Keratinocyte (primary cell): ENCODE measurements at regions not wholly inside any gene's neighbourhood (a gene's known extent, or its start where the extent isn't known, plus 50 kb on each side); places are given as distances from the start of the nearest gene placed in this dataset.

ENCODE experiments used
- CTCF ChIP-seq, 3 experiments: IDR thresholded peaks in 1 of 3; conservative IDR thresholded peaks in 1 of 3; optimal IDR thresholded peaks in 1 of 3; 2 replicates in 2 of 3; 3 replicates in 1 of 3; pipeline versions ENCODE3 to v1.5.1; 2011; ENCODE audit warnings: low read length in 3 of 3, mild to moderate bottlenecking in 3 of 3, moderate library complexity in 2 of 3, control low read depth in 1 of 3, inconsistent platforms in 1 of 3; ENCODE audit not compliant: insufficient read depth in 2 of 3; ENCODE audit errors: extremely low read depth in 1 of 3
- EZH2 ChIP-seq: IDR thresholded peaks from one replicate; pipeline ENCODE4 v1.6.1; 2012; ENCODE audit warnings: inconsistent platforms, mild to moderate bottlenecking, low read length, moderate library complexity

GRCh38 chr16:9151597-9151996, 60.2 kb downstream of the HAPSTR1 start:
- TF ChIP-seq CTCF (optimal IDR thresholded peaks at IDR 0.05 in 1 of 3, IDR thresholded peaks at IDR 0.05 in 1 of 3, conservative IDR thresholded peaks at IDR 0.05 in 1 of 3; ENCODE audit: extremely low read depth in 1 of 3, insufficient read depth in 2 of 3, low read length in 3 of 3) = no peak
- TF ChIP-seq EZH2 = no peak
